Suprapubic skin (tissue), 4 donors: ENCODE measurements at regions not wholly inside any gene's neighbourhood (a gene's known extent, or its start where the extent isn't known, plus 50 kb on each side); places are given as distances from the start of the nearest gene placed in this dataset.

Experiments used
- DNase-seq, 2 donors: peaks; one replicate each; pipeline ENCODE4 v3.0.0-alpha.2; 2019; ENCODE audit warnings: low spot score in 2 of 2
- H3K27ac ChIP-seq: fragments of 200-600 bp; sonication (generic); one replicate; pipeline ENCODE4 v1.5.1; 2019
- H3K27me3 ChIP-seq: fragments of 200-600 bp; sonication (generic); one replicate; pipeline ENCODE4 v1.5.1; 2019
- H3K36me3 ChIP-seq: fragments of 200-600 bp; sonication (generic); one replicate; pipeline ENCODE4 v1.5.1; 2019
- H3K4me1 ChIP-seq: fragments of 200-600 bp; sonication (generic); one replicate; pipeline ENCODE4 v1.5.1; 2019
- H3K4me3 ChIP-seq: fragments of 200-600 bp; sonication (generic); one replicate; pipeline ENCODE4 v1.5.1; 2019; ENCODE audit warnings: mild to moderate bottlenecking
- H3K9me3 ChIP-seq: fragments of 200-600 bp; sonication (generic); one replicate; pipeline ENCODE4 v1.5.1; 2019
- CTCF ChIP-seq, 2 donors: fragments of 200-600 bp in 1 of 2; fragments of 450-650 bp in 1 of 2; sonication (generic) in 1 of 2; IDR thresholded peaks; one replicate each; pipeline ENCODE4 v1.5.1; 2016 to 2019; ENCODE audit warnings: antibody characterized with exemption in 2 of 2, mild to moderate bottlenecking in 1 of 2, moderate library complexity in 1 of 2
- EP300 ChIP-seq: sonication (generic); formaldehyde crosslinking; IDR thresholded peaks from one replicate; pipeline ENCODE4 v1.6.1; 2017; ENCODE audit warnings: antibody characterized with exemption
- POLR2A ChIP-seq, 2 donors: fragments of 450-650 bp; IDR thresholded peaks; one replicate each; pipeline ENCODE4 v1.6.1; 2017; ENCODE audit warnings: antibody characterized with exemption in 2 of 2, mild to moderate bottlenecking in 2 of 2, moderate library complexity in 2 of 2
- POLR2AphosphoS5 ChIP-seq, 3 donors: sonication (generic); formaldehyde crosslinking; IDR thresholded peaks; one replicate each; pipeline ENCODE4 v1.6.1; 2017; ENCODE audit warnings: antibody characterized with exemption in 3 of 3
- WGBS: methylation state at CpG from one replicate; pipeline ENCODE4 v1.1.5; 2018; 5-methylcytosine and 5-hydroxymethylcytosine counted together

GRCh38 chr12:97923546-97923945, 460.9 kb downstream of the RMST start:
- Histone ChIP-seq H3K27ac (no peak overlapping the region), H3K36me3 (no peaks in the 10 kb centered on the region), H3K27me3 (no peaks in the 10 kb centered on the region), H3K4me3 (no peak overlapping the region), H3K9me3 (no peaks in the 10 kb centered on the region), H3K4me1 (no peaks in the 10 kb centered on the region)
- DNase-seq: no peak
- TF ChIP-seq POLR2A (IDR thresholded peaks at IDR 0.05) (no peak), CTCF (IDR thresholded peaks at IDR 0.05) (no peak), POLR2AphosphoS5 (IDR thresholded peaks at IDR 0.05) (no peak), EP300 (no peak)
- 86% methylated on average over 2 of the region's 2 CpGs for WGBS

GRCh38 chr12:97924122-97924521, 461.5 kb downstream of the RMST start:
- 60% methylated on average over 4 of the region's 4 CpGs for WGBS
- no peaks in the 10 kb centered on the region for H3K27me3 ChIP-seq
- no peak overlapping the region for H3K27ac ChIP-seq
- no peaks in the 10 kb centered on the region for H3K36me3 ChIP-seq
- no peaks in the 10 kb centered on the region for H3K4me1 ChIP-seq
- no peak for DNase-seq
- H3K9me3 ChIP-seq: no peaks in the 10 kb centered on the region
- no peak overlapping the region for H3K4me3 ChIP-seq
- TF ChIP-seq POLR2A (IDR thresholded peaks at IDR 0.05): no peak
- no peak for TF ChIP-seq POLR2AphosphoS5 (IDR thresholded peaks at IDR 0.05)
- TF ChIP-seq CTCF (IDR thresholded peaks at IDR 0.05): no peak
- no peak for TF ChIP-seq EP300

DNA sequence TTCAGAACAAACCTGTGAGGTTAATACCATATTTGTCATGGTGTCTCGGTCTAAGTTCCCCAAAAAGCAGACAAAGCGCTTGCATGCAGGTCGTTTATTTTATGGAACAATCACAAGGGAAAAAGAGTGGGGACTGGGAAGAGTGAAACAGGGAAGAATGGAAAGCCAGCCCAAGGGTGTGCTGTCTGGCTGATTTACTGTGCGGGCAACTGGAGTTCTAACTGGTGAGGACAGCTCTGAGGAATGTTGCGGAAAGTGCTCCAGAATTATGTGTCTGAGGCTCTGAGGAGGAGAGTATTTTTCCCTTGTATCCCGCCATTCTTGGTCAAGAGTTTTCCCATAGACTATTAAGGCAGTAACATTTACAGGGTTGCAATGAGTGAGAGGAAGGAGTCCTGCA, 465.4 kb downstream of the RMST start:
- Histone ChIP-seq H3K27ac (no peak overlapping the region), H3K4me1 (no peaks in the 10 kb centered on the region), H3K9me3 (no peaks in the 10 kb centered on the region), H3K27me3 (no peaks in the 10 kb centered on the region), H3K36me3 (no peaks in the 10 kb centered on the region), H3K4me3 (no peak overlapping the region)
- 66% methylated on average over 6 of the region's 6 CpGs for WGBS
- DNase-seq: no peak
- TF ChIP-seq CTCF (IDR thresholded peaks at IDR 0.05) (no peak), POLR2A (IDR thresholded peaks at IDR 0.05) (no peak), POLR2AphosphoS5 (IDR thresholded peaks at IDR 0.05) (no peak)

GRCh38 chr12:97936165-97936564, 473.6 kb downstream of the RMST start:
- Histone ChIP-seq H3K4me1 (no peaks in the 10 kb centered on the region), H3K27ac (no peak overlapping the region), H3K9me3 (no peaks in the 10 kb centered on the region), H3K4me3 (no peak overlapping the region), H3K36me3 (no peaks in the 10 kb centered on the region), H3K27me3 (no peaks in the 10 kb centered on the region)
- TF ChIP-seq EP300: no peak
- no peak for TF ChIP-seq POLR2A (IDR thresholded peaks at IDR 0.05)
- no peak for TF ChIP-seq CTCF (IDR thresholded peaks at IDR 0.05)
- no peak for TF ChIP-seq POLR2AphosphoS5 (IDR thresholded peaks at IDR 0.05)
- WGBS: 62% methylated on average over 5 of the region's 5 CpGs
- DNase-seq: no peak

DNA sequence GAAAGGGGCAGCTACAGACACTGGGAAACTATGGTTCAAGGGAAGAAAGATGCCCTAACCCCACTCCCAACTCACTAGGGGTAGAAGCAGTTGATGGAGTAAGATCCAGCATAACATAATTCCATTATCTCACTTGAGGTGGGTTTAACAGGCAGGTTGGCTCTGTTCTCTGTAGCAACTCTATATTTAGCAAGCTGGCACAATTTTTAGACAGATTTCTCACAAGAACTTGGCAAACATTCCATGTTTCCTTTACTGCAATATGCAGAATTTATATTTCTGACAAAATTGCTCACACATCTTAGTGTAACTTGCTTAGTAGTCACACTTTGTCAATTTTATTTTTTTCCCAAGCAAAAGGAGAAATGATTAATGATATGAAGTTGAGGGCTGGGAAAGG, 475.4 kb downstream of the RMST start:
- Histone ChIP-seq H3K4me3 (no peak overlapping the region), H3K9me3 (no peaks in the 10 kb centered on the region), H3K36me3 (no peaks in the 10 kb centered on the region), H3K27ac (no peak overlapping the region), H3K27me3 (no peaks in the 10 kb centered on the region), H3K4me1 (no peaks in the 10 kb centered on the region)
- DNase-seq: no peak
- no peak for TF ChIP-seq EP300
- TF ChIP-seq CTCF (IDR thresholded peaks at IDR 0.05): no peak
- TF ChIP-seq POLR2A (IDR thresholded peaks at IDR 0.05): no peak
- TF ChIP-seq POLR2AphosphoS5 (IDR thresholded peaks at IDR 0.05): no peak
